Fibroblast of upper back skin (primary cell): ENCODE measurements at regions not wholly inside any gene's neighbourhood (a gene's known extent, or its start where the extent isn't known, plus 50 kb on each side); places are given as distances from the start of the nearest gene placed in this dataset.

Source experiments
- DNase-seq: peaks from one replicate; pipeline ENCODE4 v3.0.0-alpha.2; 2013

DNA sequence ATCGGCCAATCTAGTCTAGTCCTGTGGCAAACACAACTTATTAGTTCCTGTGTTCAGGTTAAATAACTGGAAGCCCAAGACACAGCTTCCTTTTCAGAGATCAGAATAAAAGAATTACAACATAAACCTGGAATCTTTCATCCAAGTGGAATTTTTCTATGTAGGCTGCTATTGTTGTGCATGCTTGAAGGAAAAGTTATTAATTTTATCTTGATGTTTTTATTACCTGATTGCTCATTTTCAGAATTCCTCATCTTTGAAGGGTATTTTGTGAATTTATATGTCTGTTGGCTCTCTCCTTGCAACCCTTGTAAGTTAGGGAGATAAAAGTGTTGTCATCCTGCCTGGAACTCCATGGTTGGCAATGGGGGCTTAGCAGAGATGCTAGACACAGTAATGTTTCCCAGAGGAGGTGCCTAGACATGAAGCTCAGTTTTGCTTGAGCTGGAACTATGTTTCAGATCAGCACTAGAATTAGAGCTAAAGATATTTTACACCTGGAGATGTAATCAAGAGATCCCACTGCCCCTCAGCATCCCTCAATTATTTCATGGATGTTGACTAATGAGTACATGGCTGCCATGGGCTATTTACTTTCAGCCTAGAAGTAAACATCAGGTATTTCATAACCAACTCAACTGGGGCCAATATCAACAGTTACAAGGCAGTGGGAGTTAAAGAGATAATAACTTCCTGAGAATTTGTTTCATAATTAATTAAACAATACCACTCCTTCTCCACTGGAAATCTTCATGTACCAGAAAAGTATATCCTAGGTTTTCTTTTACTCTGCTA is 367.0 kb upstream of the MARCKS start:
- peak; percentile 56 for DNase-seq

DNA sequence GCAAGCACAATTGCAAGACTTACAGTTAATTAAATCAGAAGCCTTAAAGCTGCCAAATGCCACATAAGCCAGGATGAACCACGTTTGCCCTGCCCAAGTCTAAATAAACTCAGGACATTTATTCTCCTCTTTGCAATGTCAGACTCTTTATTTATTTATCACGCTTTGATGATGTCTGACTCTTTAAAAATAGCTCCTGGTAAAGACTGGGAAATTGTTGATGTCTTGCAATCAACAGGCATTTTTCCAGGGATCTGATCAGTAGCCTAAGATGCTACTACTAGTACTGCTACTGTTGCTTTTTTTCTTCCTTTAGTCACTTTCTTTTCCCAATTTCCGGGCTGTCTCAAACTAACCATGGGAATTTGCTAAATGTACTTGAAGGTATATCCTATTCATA is 365.8 kb upstream of the MARCKS start:
- DNase-seq: no peak

DNA sequence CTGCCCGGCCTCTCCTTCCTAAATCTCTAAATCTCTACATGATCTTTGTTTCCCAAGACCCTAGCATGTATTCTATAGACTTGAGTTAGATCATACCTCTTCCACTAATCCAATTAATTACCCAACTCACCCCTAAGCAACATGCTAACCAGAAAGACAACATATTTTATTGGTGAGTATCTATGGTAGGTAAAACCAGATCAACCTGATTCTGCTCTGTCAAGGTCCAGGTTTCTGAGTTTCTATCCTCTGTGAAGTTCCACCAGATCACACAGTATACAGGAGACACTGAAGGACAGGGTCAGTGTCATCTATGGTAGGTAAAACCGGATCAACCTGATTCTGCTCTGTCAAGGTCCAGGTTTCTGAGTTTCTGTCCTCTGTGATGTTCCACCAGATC is 363.2 kb upstream of the MARCKS start:
- DNase-seq: no peak

DNA sequence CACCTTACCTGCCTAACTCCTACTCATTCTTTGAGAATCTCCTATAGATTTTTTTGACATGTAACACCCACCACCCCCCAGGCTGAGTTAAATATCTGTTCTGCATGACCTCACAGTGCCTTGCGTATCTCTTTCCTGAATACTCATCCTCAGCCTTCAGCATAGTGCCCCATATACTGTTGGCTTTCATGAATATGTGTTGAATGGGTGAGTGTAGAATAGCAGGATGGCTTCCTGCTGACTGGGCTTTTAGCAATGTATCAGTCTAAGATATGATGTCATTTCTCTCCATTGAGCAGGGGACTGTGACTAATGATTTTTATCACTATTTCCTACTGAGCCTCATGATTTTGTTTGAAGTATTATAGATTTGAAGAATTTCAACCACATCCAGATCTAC is 361.6 kb upstream of the MARCKS start:
- DNase-seq: peak; percentile 81

DNA sequence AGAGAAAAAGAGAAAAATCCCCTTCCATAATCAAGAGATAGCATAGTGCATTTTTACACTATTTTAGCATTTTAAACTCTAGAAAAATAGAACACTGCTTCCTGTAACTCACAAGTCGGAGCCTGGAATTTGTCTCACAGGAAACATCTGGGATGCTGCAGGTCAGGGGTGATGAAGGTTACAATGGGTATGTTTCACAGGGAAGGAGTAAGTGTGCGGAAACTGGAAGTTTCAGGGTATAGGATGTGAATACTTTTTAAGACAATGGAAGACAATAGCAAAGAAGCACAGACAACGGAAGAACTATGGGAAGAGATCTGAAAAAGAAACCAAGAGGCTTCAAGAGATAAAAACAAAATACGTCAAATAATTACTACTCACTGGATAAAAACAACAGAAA is 361.0 kb upstream of the MARCKS start:
- DNase-seq: no peak

DNA sequence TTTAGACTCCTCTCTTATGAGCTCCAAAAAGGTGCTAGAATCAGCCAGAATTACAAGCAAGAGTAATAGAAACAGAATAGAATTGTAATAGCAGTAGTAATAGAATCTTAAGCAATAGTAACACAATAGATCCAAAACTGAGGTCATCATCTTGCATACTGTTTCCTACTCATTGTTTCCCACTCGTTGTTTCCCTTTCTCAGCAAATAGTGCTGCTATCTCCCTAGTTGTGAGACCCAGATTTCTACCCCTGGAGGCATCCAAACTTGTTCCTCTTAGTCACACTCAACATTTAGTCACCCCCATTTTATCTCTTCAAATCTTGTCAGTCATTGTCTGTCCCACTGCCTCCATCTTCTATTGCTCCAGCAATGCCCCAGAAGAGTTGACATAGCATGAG is 356.9 kb upstream of the MARCKS start:
- no peak for DNase-seq

DNA sequence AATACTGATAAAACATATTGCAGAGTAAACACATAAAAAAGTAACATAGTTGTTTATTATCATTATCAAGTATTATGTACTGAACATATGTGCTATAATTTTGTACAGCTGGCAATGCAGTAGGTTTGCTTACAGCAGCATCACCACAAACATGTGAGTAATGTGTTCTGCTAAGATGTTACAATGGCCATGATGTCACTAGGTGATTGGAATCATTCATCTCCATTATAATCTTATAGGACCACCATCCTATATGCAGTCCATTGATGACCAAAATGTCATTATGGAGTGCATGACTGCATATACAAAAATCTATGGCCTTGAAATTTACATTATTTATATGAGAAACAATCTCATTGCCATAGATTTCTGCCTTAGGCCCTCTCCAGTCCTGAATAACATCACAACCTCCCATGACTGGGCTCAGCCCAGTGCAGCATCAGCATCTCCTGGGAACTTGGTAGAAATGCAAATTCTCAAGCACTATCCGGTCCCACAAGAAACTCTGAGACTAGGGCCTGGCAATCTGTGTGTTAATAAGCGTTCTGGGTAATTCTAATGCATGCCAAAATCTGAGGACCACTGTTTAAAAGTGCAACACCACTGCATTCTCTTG is 352.0 kb upstream of the MARCKS start:
- no peak for DNase-seq

DNA sequence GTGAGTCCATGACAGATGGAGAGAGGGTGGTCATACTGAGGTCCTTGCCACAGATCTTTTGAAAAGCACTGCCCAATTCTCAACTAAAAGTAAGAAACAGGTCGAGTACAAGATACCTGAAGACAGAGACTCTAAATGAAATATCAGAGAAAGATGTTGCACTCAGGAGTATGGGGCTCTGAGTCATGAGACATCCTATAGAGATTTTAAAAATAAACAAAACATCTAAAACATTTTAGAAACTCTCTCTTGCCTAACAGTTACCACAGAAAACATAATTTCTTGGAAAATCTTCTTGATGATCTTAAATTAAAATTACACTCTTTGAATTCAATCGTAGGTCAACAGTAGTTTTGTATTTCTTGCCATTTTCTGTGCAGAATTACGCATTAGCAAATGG is 348.9 kb upstream of the MARCKS start:
- DNase-seq: no peak

DNA sequence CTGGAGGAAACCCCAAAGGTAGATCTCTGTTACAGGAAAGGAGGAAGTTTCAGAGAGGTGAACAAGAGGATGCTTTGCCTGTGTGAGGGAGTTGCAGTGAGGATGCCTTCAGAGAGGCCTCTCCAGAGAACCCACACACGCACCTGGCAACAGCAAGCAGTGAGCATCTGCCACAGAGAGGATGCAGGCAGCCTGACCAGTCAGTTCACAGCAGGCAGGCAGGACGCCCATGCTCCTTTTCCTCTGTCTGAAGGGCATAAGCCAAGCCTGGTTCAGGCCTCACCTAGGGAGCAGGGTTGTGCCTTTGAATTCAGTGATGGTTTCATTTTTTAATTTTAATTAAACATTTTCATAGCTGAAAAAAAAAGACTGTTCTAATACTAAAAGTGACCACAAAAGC is 346.0 kb upstream of the MARCKS start:
- DNase-seq: no peak

DNA sequence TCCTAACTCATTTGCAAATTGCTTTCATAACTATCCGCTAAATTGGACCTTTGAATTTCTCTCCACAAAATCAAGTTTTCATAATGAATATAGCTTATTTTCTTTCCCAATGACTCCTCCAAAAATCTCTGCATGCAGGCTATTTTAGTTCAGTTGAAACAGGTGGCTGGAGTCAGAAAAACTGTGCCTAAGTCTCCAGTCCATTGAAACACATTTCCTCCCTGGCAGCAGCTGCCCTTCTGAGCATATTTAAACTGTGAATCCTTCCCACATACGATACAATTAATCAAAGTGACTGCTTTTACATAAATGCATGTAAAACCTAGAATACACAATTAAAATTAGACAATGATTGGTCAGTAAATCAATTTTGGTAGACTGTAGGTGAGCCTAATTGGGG is 344.6 kb upstream of the MARCKS start:
- DNase-seq: no peak

DNA sequence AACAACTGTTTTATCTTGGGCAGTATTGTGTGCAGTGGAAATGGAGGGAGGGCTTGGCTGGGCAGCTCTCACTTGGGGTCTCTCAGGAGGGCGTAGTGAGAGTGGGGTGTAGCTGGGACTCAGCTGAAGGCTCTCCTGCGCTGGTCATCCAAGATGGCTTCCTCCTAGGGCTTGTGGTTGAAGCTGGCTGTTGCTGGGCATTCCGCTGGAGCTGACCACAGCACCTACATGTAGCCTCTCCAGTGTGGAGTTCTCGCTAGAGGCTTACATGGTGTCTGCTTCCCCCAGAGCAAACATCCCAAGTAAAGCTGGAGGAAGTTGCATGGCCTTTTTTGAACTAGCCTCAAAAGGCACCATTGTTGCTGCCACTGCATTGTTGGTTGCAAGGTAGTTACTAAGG is 344.1 kb upstream of the MARCKS start:
- no peak for DNase-seq

DNA sequence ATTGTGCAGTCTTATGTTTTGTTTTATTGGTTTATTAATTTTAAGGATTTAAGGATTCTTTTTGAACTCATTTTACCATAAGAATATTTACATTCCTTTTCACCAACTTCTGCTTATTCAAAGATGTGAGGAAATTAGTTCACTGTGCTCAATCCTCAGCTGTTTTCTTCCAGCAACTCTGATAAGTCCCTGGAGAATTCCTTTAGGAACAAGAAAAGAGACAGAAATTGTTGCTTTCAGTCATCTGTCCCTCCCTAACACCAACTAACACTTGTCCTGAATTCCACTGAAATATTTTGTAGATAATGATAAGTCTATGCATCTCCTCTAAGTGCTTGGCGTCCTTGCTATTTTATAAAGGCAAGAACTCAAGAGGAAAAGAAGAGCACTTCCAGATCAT is 334.8 kb upstream of the MARCKS start:
- DNase-seq: no peak

DNA sequence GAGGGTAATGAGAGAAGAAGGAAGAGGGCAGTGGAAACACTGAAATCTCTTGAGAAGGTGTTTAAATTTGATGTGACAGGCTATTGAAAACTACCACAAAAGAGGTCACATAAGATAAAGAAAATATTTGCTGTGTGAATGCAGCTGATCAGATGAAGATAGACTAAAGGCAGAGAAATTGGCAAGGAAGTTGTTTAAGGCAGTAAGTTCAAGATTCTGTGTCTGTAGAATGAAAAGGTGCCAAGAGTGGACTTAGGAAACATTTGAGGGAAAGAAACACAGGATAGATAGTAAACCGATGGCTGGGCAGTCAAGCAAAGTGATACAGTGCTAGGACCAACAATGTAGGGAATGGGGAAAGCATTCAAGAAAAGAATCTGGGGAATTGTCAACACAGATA is 332.3 kb upstream of the MARCKS start:
- DNase-seq: no peak

DNA sequence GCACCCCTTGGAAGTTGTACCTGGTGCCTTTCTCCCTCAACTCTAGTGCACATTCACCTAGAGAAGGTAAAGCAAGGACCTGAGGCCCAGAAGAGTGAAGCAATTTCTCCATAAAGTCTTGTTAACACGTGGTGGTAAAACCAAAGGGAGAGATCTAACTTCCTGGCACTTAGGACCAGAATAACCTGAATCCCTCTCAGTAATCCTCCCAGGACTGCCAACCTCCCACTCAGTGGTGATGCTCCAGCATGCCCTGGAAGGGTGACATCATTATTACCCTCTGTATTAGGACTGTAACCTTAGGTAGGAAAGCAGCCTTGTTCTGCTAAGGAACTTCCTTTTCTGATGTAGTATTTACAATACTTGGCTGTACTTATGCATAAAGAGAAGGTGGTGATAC is 330.6 kb upstream of the MARCKS start:
- DNase-seq: no peak

DNA sequence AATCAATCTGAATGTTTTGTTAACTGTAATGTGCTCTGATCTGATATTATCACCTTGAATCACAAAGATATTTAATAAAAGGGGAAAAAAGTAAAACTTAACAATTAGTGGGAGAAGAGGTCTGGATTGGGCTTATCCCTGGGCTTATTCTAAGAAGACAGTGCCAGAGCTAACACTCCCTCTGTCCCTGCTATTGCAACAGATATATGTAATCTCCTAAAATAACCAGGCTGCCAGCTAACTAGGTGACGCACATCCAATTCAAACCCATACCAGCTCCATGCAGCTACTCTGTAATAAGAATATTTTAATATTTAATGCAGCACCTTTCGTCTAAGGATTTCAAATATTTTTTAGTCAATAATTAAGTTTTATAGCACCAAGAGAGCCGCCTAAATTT is 330.1 kb upstream of the MARCKS start:
- no peak for DNase-seq

DNA sequence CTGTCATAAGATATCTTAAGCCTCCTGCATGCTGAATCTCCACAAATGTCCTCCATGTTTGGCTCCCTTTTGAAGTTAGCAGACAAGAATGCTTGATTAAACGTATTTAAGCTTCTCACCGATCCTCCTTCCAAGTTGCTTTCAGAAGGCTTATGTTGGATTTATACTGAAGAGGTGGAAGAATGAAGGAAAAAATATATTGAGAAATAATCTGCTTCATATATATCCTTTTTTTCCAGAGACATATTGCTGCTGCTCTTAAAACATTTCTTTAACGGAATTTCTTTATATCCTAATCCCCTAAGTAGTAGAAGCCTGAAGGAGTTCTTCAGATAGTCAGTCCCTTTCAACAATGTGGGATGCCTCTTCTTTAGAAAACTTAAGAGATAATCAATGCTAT is 329.0 kb upstream of the MARCKS start:
- no peak for DNase-seq

DNA sequence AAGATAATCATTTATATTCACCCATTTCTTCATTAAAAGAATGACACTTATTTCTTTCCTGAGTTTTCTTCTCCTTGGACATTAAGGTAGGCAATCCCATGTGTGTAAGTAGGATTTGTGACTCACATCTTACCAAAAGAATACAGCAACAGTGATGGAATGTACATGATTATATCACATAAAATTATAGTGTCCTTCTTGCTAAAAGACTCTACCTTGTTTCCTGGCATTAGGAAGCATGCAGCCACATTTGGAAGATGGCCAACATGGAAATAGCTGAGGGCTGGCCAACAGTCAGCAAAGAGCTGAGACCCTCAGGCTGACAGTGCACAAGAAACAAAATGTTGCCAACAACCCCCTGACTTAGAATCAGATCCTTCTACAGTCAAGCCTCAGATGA is 327.9 kb upstream of the MARCKS start:
- peak; percentile 69 for DNase-seq

DNA sequence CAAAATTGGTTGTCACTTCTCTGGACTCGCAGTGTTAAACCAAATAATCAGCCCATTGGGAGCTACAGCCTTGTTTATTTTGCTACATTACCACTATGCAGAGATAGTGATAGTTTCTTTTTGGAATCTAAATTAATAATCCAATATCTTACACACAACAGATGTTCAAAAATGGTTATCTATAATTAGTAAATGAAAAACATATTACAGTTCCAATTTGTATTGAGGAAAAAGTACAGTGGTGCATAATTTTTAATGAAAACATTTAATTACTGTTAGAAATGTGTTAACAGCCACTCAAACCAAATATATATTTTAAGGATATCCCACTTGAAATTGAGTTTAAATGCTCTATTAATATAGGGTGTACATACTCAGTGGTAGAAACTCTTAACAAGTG is 327.3 kb upstream of the MARCKS start:
- no peak for DNase-seq

DNA sequence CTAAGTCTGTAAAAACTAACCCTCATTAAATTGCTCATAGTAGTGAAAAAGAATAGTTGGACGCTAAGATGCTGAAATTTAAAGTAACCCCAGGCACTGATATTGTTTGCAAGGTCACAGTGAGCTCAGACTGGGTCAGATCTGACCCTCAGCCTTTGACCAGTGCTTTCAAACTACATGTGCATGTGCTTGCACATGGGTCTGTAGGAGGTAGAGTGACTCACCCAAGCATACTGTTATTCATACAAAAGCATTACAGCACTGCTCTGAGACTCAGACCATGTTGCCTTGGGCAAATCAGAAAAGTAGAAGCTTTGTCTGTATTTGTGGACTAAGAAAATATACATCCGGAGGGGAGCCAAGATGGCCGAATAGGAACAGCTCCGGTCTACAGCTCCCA is 326.4 kb upstream of the MARCKS start:
- DNase-seq: peak; percentile 72

DNA sequence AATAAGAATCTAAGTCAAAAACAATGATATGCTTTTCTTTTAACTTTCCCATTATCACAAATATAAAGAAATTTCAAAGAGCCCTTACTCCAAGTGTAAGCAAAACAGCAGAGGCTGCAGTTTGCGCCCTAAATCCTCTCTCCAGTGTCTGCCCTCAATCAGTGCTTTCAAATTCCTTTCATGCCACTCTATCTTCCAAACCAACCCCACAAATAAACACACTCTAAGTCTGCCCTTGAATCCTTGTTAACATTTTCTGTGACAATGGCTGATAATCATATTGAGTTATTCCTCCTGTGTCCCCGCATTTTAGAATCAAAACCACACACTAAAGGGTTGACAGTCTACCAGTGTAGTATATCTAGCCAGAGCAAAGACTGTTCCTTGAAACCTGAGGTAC is 317.9 kb upstream of the MARCKS start:
- peak; percentile 47 for DNase-seq

DNA sequence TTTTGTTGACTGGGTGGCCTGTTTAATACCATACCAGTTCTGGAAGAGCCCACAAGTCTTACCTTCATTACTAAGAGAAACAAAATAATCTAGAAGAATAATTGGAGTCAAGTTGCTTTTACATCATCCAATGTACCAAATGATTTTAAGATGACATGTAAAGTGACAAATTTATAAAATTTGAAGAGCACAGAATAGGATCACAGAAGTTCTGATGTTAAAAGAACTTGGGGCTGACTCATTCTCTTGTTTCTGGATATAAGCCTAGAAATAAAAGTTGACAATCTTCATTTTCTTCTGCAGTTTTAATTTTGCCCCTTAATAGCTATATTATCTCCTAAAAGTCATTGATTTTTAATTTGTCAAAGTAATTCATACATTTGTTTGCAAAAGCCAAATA is 317.5 kb upstream of the MARCKS start:
- peak; percentile 23 for DNase-seq

DNA sequence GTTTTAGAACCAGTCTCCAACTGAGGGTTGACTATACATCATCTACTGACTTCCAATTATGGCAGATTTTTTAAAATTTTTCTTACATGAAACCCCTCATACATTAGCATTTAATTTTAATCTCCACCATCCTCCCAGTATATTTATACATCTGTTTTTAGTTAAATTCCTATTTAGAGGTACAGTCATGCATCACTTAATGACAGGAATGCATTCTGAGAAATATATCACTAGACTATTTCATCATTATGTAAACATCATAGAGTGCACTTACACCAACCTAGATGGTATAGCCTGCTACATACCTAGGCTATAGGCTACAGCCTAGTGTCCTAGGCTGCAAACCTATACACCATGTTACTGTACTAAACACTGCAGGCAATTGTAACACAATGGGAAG is 316.7 kb upstream of the MARCKS start:
- peak; percentile 92 for DNase-seq

DNA sequence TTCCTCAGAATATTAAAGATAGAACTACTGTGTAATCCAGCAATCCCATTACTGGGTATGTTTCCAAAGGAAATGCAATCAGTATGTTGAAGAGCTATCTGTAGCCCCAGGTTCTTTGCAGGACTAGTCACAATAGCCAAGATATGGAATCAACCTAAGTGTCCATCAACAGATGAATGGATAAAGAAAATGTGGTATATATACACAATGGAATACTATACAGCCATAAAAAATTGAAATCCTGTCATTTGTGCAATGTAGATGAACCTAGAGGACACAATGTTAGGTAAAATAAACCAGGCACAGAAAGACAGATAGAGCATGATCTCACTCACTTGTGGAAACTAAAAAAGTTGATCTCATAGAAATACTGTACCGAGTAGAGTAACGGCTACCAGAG is 306.0 kb upstream of the MARCKS start:
- no peak for DNase-seq

DNA sequence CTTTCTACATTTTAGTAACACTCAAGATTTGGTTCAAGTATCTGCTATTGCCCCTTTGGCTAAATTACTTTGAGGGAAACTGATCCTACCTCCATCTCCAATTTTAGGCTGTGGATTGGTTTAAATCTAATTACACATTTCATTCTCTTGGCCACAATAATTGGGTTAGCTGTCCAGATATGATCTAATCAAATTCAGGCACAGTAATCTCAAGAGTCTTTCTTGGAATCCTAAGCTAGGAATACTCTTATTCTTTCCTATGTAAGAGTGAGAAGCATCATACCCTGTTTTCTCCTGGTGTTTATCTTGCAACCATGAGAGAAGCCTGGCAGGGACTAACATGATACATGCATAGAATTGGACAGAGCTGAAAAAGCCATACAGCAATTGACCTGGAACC is 300.4 kb upstream of the MARCKS start:
- no peak for DNase-seq

DNA sequence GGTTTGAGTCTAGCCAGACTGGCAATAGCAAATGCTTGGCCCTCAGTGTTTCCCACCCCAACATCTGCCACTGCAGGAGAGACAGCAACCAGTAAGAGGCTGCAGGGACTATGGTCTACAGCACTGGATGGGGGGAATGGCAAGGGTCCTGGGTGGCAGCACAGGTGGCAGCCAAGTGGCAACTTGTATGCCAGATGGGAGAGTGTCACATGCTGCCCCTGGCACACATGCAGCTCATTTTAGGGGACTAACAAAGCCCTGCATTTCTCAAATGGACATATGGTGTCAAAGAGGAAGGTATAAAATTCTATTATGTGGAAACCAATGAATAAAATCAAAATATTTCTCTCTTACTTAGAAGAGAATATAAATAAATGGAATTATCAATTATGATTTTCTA is 298.7 kb upstream of the MARCKS start:
- DNase-seq: no peak
